ENCODE measurements at regions not wholly inside any gene's neighbourhood (a gene's known extent, or its start where the extent isn't known, plus 50 kb on each side); places are given as distances from the start of the nearest gene placed in this dataset.

- Histone ChIP-seq H3K4me1 (ENCODE audit: insufficient read depth, low read length, severe bottlenecking) (no peaks in the 10 kb centered on the region), H3K27ac (ENCODE audit: low read depth, low read length, poor library complexity, severe bottlenecking) (no peak overlapping the region), H3K27me3 (ENCODE audit: insufficient read depth, low read length) (no peaks in the 10 kb centered on the region), H3K9ac (ENCODE audit: low read length) (no peak overlapping the region), H3F3A (ENCODE audit: insufficient read depth, low read length) (no peaks in the 10 kb centered on the region), H3K36me3 (ENCODE audit: insufficient read depth, low read length) (no peaks in the 10 kb centered on the region), H2AFZ (ENCODE audit: low read length) (no peak overlapping the region), H3K4me3 (ENCODE audit: low read depth, low read length, poor library complexity, severe bottlenecking) (no peak overlapping the region), H3K79me2 (ENCODE audit: insufficient read depth, low read length) (no peaks in the 10 kb centered on the region), H3K9me3 (ENCODE audit: low read length) (no peaks in the 10 kb centered on the region), H3K4me2 (ENCODE audit: low read length) (no peak overlapping the region), H4K20me1 (ENCODE audit: insufficient read depth, low read length) (no peaks in the 10 kb centered on the region), H3K9me2 (ENCODE audit: low read depth, low read length) (no peaks in the 10 kb centered on the region)
- TF ChIP-seq CTCF (IDR thresholded peaks at IDR 0.05; ENCODE audit: low read length): no peak
- no peak for TF ChIP-seq EZH2 (IDR thresholded peaks at IDR 0.05; ENCODE audit: borderline replicate concordance, low read length)
These were observed 210.0 kb upstream of the SEL1L start for GRCh38 chr14:81743605-81744004.

- Histone ChIP-seq H3K27ac (ENCODE audit: low read depth, low read length, poor library complexity, severe bottlenecking) (no peak overlapping the region), H2AFZ (ENCODE audit: low read length) (no peak overlapping the region), H3K27me3 (ENCODE audit: insufficient read depth, low read length) (no peaks in the 10 kb centered on the region), H3K9me3 (ENCODE audit: low read length) (no peaks in the 10 kb centered on the region), H3K4me3 (ENCODE audit: low read depth, low read length, poor library complexity, severe bottlenecking) (no peak overlapping the region), H4K20me1 (ENCODE audit: insufficient read depth, low read length) (no peaks in the 10 kb centered on the region), H3K9ac (ENCODE audit: low read length) (no peak overlapping the region), H3K79me2 (ENCODE audit: insufficient read depth, low read length) (no peaks in the 10 kb centered on the region), H3K36me3 (ENCODE audit: insufficient read depth, low read length) (no peaks in the 10 kb centered on the region), H3K4me2 (ENCODE audit: low read length) (no peak overlapping the region), H3F3A (ENCODE audit: insufficient read depth, low read length) (no peaks in the 10 kb centered on the region), H3K9me2 (ENCODE audit: low read depth, low read length) (no peaks in the 10 kb centered on the region), H3K4me1 (ENCODE audit: insufficient read depth, low read length, severe bottlenecking) (no peaks in the 10 kb centered on the region)
- TF ChIP-seq EZH2 (IDR thresholded peaks at IDR 0.05; ENCODE audit: borderline replicate concordance, low read length): no peak
- TF ChIP-seq CTCF (IDR thresholded peaks at IDR 0.05; ENCODE audit: low read length): no peak
These were observed 217.5 kb upstream of the SEL1L start for GRCh38 chr14:81751198-81751597.

GRCh38 chr14:81759541-81759940 is 225.9 kb upstream of the SEL1L start:
- no peaks in the 10 kb centered on the region for H3K4me1 ChIP-seq (ENCODE audit: insufficient read depth, low read length, severe bottlenecking)
- no peaks in the 10 kb centered on the region for H3K36me3 ChIP-seq (ENCODE audit: insufficient read depth, low read length)
- no peaks in the 10 kb centered on the region for H4K20me1 ChIP-seq (ENCODE audit: insufficient read depth, low read length)
- H3K27me3 ChIP-seq (ENCODE audit: insufficient read depth, low read length): no peaks in the 10 kb centered on the region
- no peaks in the 10 kb centered on the region for H3F3A ChIP-seq (ENCODE audit: insufficient read depth, low read length)
- H3K9me2 ChIP-seq (ENCODE audit: low read depth, low read length): no peaks in the 10 kb centered on the region
- H3K9me3 ChIP-seq (ENCODE audit: low read length): no peaks in the 10 kb centered on the region
- H3K4me3 ChIP-seq (ENCODE audit: low read depth, low read length, poor library complexity, severe bottlenecking): no peak overlapping the region
- H3K27ac ChIP-seq (ENCODE audit: low read depth, low read length, poor library complexity, severe bottlenecking): no peak overlapping the region
- no peaks in the 10 kb centered on the region for H3K79me2 ChIP-seq (ENCODE audit: insufficient read depth, low read length)
- H3K4me2 ChIP-seq (ENCODE audit: low read length): no peak overlapping the region
- H2AFZ ChIP-seq (ENCODE audit: low read length): no peak overlapping the region
- TF ChIP-seq EZH2 (IDR thresholded peaks at IDR 0.05; ENCODE audit: borderline replicate concordance, low read length) (no peak), CTCF (IDR thresholded peaks at IDR 0.05; ENCODE audit: low read length) (no peak)
- H3K9ac ChIP-seq (ENCODE audit: low read length): no peak overlapping the region
